ENCODE measurements at regions not wholly inside any gene's neighbourhood (a gene's known extent, or its start where the extent isn't known, plus 50 kb on each side); places are given as distances from the start of the nearest gene placed in this dataset.

DNA sequence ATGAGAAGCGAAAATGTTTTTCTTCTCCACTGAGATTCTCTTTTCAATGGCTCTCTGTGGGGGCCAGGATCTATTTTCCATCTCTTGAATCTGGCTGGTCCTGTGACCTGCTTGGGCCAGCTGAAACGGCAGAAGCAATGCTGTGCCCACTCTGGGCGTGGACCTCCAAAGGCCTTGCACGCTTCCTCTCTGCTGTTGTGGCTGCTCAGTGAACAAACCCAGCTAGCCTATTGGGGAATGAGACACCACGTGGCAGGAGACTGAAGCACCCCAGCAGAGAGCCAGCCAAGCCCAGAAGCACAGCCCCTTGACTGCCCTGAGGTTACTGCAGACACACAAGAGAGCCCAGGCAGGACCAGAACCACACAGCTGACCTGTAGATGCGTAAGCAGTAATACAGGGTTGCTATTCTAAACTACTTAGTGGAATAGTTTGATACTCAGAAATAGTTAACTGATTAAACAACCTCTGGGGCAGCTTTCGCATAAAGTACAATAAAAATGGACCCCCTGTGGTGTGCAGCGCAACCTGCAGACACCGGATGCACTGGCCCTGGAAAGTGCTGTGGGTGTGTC is 221.7 kb upstream of the SH3BP4 start:
- TF ChIP-seq ISL1 (CRISPR knock-in tag; IDR thresholded peaks at IDR 0.05) (no peak), TOX (CRISPR knock-in tag; IDR thresholded peaks at IDR 0.05; ENCODE audit: borderline replicate concordance) (no peak), GLIS3 (CRISPR knock-in tag; IDR thresholded peaks at IDR 0.05) (no peak)
- ATAC-seq: peak; percentile 37

DNA sequence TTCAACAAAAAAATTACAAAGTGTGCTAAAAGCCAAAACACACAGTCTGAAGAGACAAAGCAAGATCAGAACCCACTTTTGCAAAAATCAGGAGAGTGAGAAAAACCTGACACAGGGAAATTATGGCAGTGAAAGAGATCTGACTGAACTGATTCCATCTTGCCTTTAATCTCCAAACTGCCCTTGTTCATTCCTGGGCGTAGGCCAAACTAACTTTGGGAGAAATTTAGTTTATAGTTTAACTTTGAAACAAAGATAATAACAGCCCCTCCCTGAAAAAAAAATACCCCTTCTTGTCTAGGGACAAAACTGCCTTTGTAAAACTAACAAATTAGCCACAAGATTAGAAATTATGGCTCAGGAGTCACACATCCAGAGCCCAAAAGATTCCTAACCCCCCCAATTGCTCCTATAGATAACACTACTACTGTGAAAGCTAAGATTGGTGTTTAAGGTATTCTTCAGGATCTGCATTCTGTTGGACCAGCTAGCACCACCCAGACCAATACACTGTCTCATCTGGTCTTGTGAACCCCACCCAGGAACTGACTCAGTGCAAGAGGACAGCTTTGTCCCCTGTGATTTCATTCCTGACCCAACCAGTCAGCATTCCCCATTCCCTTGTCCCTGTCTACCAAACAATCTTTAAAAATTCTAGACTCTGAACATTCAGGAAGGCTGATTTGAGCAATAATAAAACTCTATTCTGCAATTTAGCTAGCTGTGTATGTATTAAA is 226.1 kb upstream of the SH3BP4 start:
- no peak for ATAC-seq
- no peak for TF ChIP-seq TCF4 (CRISPR knock-in tag; IDR thresholded peaks at IDR 0.05; ENCODE audit: borderline replicate concordance)
- TF ChIP-seq, protein P1, sequence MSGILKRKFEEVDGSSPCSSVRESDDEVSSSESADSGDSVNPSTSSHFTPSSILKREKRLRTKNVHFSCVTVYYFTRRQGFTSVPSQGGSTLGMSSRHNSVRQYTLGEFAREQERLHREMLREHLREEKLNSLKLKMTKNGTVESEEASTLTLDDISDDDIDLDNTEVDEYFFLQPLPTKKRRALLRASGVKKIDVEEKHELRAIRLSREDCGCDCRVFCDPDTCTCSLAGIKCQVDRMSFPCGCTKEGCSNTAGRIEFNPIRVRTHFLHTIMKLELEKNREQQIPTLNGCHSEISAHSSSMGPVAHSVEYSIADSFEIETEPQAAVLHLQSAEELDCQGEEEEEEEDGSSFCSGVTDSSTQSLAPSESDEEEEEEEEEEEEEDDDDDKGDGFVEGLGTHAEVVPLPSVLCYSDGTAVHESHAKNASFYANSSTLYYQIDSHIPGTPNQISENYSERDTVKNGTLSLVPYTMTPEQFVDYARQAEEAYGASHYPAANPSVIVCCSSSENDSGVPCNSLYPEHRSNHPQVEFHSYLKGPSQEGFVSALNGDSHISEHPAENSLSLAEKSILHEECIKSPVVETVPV (CRISPR knock-in tag; IDR thresholded peaks at IDR 0.05): no peak

DNA sequence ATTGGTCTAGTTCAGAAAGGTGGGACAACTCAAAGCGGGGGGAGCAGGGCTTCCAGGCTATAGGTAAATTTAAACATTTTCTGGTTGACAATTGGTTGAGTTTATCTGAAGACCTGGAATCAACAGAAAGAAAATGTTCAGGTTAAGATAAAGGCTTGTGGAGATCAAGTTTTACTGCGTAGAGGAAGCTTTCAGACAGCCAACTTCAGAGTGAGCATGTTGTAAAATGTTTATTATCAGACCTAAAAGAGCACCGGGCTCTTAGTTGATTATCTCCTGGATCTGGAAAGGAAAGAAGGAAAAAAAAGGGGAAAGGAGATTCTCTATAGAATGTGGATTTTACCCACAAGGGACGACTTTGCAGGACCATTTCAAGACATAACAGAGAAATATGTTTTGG is 227.0 kb upstream of the SH3BP4 start:
- ATAC-seq: no peak
- TF ChIP-seq ESRRG (CRISPR knock-in tag; IDR thresholded peaks at IDR 0.05): no peak
- TF ChIP-seq OSR1 (CRISPR knock-in tag; IDR thresholded peaks at IDR 0.05): no peak

DNA sequence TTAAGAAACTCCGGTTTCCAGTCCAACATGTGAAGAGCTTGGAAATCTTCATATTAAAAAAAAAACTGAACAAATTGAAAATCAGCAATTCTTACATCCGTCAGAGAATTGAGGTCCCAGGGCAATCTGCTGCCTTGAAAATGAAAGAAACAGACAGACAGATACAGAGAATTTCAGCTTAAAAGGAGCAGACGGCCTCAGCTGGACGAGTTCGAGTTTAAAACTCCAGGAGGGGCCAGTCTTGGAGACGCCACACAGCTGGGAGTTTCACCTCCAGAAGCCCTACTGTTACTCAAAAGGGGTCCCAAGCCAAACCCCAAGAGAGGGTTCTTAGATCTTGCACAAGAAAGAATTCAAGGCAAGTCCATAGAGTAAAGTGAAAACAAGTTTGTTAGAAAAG is 226.5 kb upstream of the ARL4C start:
- TF ChIP-seq, protein P2, sequence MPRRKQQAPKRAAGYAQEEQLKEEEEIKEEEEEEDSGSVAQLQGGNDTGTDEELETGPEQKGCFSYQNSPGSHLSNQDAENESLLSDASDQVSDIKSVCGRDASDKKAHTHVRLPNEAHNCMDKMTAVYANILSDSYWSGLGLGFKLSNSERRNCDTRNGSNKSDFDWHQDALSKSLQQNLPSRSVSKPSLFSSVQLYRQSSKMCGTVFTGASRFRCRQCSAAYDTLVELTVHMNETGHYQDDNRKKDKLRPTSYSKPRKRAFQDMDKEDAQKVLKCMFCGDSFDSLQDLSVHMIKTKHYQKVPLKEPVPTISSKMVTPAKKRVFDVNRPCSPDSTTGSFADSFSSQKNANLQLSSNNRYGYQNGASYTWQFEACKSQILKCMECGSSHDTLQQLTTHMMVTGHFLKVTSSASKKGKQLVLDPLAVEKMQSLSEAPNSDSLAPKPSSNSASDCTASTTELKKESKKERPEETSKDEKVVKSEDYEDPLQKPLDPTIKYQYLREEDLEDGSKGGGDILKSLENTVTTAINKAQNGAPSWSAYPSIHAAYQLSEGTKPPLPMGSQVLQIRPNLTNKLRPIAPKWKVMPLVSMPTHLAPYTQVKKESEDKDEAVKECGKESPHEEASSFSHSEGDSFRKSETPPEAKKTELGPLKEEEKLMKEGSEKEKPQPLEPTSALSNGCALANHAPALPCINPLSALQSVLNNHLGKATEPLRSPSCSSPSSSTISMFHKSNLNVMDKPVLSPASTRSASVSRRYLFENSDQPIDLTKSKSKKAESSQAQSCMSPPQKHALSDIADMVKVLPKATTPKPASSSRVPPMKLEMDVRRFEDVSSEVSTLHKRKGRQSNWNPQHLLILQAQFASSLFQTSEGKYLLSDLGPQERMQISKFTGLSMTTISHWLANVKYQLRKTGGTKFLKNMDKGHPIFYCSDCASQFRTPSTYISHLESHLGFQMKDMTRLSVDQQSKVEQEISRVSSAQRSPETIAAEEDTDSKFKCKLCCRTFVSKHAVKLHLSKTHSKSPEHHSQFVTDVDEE (CRISPR knock-in tag; IDR thresholded peaks at IDR 0.05): no peak
- TF ChIP-seq ZFP30 (CRISPR knock-in tag; IDR thresholded peaks at IDR 0.05) (no peak), ESRRG (CRISPR knock-in tag; IDR thresholded peaks at IDR 0.05) (no peak), PPARA (CRISPR knock-in tag; IDR thresholded peaks at IDR 0.05; ENCODE audit: borderline replicate concordance) (no peak)
- TF ChIP-seq, protein P3, sequence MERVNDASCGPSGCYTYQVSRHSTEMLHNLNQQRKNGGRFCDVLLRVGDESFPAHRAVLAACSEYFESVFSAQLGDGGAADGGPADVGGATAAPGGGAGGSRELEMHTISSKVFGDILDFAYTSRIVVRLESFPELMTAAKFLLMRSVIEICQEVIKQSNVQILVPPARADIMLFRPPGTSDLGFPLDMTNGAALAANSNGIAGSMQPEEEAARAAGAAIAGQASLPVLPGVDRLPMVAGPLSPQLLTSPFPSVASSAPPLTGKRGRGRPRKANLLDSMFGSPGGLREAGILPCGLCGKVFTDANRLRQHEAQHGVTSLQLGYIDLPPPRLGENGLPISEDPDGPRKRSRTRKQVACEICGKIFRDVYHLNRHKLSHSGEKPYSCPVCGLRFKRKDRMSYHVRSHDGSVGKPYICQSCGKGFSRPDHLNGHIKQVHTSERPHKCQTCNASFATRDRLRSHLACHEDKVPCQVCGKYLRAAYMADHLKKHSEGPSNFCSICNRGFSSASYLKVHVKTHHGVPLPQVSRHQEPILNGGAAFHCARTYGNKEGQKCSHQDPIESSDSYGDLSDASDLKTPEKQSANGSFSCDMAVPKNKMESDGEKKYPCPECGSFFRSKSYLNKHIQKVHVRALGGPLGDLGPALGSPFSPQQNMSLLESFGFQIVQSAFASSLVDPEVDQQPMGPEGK (CRISPR knock-in tag; IDR thresholded peaks at IDR 0.05; ENCODE audit: borderline replicate concordance): no peak
- TF ChIP-seq, protein P4, sequence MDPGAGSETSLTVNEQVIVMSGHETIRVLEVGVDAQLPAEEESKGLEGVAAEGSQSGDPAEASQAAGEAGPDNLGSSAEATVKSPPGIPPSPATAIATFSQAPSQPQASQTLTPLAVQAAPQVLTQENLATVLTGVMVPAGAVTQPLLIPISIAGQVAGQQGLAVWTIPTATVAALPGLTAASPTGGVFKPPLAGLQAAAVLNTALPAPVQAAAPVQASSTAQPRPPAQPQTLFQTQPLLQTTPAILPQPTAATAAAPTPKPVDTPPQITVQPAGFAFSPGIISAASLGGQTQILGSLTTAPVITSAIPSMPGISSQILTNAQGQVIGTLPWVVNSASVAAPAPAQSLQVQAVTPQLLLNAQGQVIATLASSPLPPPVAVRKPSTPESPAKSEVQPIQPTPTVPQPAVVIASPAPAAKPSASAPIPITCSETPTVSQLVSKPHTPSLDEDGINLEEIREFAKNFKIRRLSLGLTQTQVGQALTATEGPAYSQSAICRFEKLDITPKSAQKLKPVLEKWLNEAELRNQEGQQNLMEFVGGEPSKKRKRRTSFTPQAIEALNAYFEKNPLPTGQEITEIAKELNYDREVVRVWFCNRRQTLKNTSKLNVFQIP (CRISPR knock-in tag; IDR thresholded peaks at IDR 0.05; ENCODE audit: borderline replicate concordance, low read depth): no peak
- no peak for ATAC-seq

DNA sequence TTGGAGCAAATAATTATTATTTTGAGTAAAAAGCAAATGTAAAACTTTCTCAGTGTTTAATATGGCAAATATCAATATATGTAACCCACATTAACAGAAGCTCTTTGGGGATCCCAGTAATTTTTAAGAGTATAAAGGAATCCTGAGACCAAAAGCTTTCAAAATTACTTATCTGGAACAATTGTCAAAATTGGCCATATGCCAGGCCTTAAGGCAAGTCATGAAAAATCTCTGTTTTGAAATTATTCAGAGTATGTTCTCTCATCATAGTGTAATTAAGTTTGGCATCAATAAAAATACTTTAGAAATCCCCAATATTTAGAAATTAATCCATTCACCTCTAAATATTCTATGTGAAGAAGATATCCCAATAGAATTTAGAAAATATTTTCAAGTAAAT is 225.3 kb upstream of the ARL4C start:
- TF ChIP-seq BACH2 (CRISPR knock-in tag; IDR thresholded peaks at IDR 0.05; ENCODE audit: borderline replicate concordance) (no peak), ISL1 (CRISPR knock-in tag; IDR thresholded peaks at IDR 0.05) (no peak), ZNF70 (CRISPR knock-in tag; IDR thresholded peaks at IDR 0.05) (no peak), SNAI2 (CRISPR knock-in tag; IDR thresholded peaks at IDR 0.05) (no peak), RARB (CRISPR knock-in tag; IDR thresholded peaks at IDR 0.05) (no peak), TCF4 (CRISPR knock-in tag; IDR thresholded peaks at IDR 0.05; ENCODE audit: borderline replicate concordance) (no peak), ARNTL (CRISPR knock-in tag; IDR thresholded peaks at IDR 0.05; ENCODE audit: borderline replicate concordance, low read depth) (no peak), ZNF565 (CRISPR knock-in tag; conservative IDR thresholded peaks at IDR 0.05; ENCODE audit: low read depth) (no peak), GLIS3 (CRISPR knock-in tag; IDR thresholded peaks at IDR 0.05) (no peak), TOX (CRISPR knock-in tag; IDR thresholded peaks at IDR 0.05; ENCODE audit: borderline replicate concordance) (no peak), CSDC2 (CRISPR knock-in tag; IDR thresholded peaks at IDR 0.05) (no peak), OSR1 (CRISPR knock-in tag; IDR thresholded peaks at IDR 0.05) (no peak), ZFP30 (CRISPR knock-in tag; IDR thresholded peaks at IDR 0.05) (no peak), ESRRG (CRISPR knock-in tag; IDR thresholded peaks at IDR 0.05) (no peak)
- TF ChIP-seq, protein P3 (CRISPR knock-in tag; IDR thresholded peaks at IDR 0.05; ENCODE audit: borderline replicate concordance): no peak
- TF ChIP-seq, protein P5, sequence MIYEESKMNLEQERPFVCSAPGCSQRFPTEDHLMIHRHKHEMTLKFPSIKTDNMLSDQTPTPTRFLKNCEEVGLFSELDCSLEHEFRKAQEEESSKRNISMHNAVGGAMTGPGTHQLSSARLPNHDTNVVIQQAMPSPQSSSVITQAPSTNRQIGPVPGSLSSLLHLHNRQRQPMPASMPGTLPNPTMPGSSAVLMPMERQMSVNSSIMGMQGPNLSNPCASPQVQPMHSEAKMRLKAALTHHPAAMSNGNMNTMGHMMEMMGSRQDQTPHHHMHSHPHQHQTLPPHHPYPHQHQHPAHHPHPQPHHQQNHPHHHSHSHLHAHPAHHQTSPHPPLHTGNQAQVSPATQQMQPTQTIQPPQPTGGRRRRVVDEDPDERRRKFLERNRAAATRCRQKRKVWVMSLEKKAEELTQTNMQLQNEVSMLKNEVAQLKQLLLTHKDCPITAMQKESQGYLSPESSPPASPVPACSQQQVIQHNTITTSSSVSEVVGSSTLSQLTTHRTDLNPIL (CRISPR knock-in tag; IDR thresholded peaks at IDR 0.05; ENCODE audit: low read depth): no peak
- TF ChIP-seq, protein P1 (CRISPR knock-in tag; IDR thresholded peaks at IDR 0.05): no peak
- no peak for ATAC-seq

Data from SK-N-SH treated with all-trans-retinoic acid at 6 μM for 48 hours (cell line).